A673 (cell line): ENCODE measurements at regions not wholly inside any gene's neighbourhood (a gene's known extent, or its start where the extent isn't known, plus 50 kb on each side); places are given as distances from the start of the nearest gene placed in this dataset.

Experiments used
- BruUV-seq: library from RNA; stranded (reverse); fragments of 400-500 nt; replicated peaks from 2 replicates; lab custom pipeline; 2021; lab: Mats Ljungman, UMichigan
- CTCF ChIA-PET: fragments of 300-600 bp; sonication (Branson Sonifier 250); formaldehyde crosslinking; loops from one replicate; lab custom pipeline; 2022; ENCODE audit warnings: antibody characterized with exemption; lab: Charles Lee
- POLR2A ChIA-PET: fragments of 300-600 bp; sonication (Branson Sonifier 250); formaldehyde crosslinking; loops from one replicate; lab custom pipeline; 2022; ENCODE audit warnings: antibody characterized with exemption; ENCODE audit not compliant: low non-redundant PET; lab: Charles Lee
- DNase-seq: peaks from one replicate; pipeline ENCODE4 v3.0.0-alpha.2; 2015; ENCODE audit warnings: low spot score
- H3K27ac ChIP-seq: fragments of 200-600 bp; sonication (generic); 2 replicates; pipeline ENCODE4 v1.5.1; 2016; ENCODE audit warnings: mixed run types, low read depth, mild to moderate bottlenecking, mixed read lengths, antibody characterized with exemption, low read length; ENCODE audit not compliant: poor library complexity, severe bottlenecking
- H3K27me3 ChIP-seq: fragments of 200-600 bp; sonication (generic); replicated peaks from 2 replicates; pipeline ENCODE4 v1.6.1; 2017; ENCODE audit warnings: mixed run types, low read depth, mild to moderate bottlenecking, mixed read lengths, antibody characterized with exemption, low read length; ENCODE audit not compliant: insufficient read depth, poor library complexity
- H3K36me3 ChIP-seq: fragments of 200-600 bp; sonication (generic); 2 replicates; pipeline ENCODE4 v1.6.1; 2016; ENCODE audit warnings: mixed run types, mild to moderate bottlenecking, mixed read lengths, antibody characterized with exemption, low read length; ENCODE audit not compliant: insufficient read depth, poor library complexity, severe bottlenecking
- H3K4me1 ChIP-seq: fragments of 200-600 bp; sonication (generic); 2 replicates; pipeline ENCODE4 v1.6.1; 2017; ENCODE audit warnings: mixed run types, mild to moderate bottlenecking, mixed read lengths, antibody characterized with exemption, low read length; ENCODE audit not compliant: insufficient read depth, poor library complexity, severe bottlenecking
- H3K4me3 ChIP-seq: fragments of 200-600 bp; sonication (generic); 2 replicates; pipeline ENCODE4 v1.5.1; 2016; ENCODE audit warnings: low read depth, mixed run types, mild to moderate bottlenecking, mixed read lengths, low read length; ENCODE audit not compliant: poor library complexity, severe bottlenecking
- H3K9me3 ChIP-seq: fragments of 200-600 bp; sonication (generic); 2 replicates; pipeline ENCODE4 v1.6.1; 2016; ENCODE audit warnings: mixed run types, low read depth, mild to moderate bottlenecking, mixed read lengths, antibody characterized with exemption, low read length; ENCODE audit not compliant: poor library complexity, severe bottlenecking
- CTCF ChIP-seq: fragments of 300-800, 200-600 bp; sonication (generic); conservative IDR thresholded peaks from 2 replicates; pipeline ENCODE4 v1.5.1; 2017; ENCODE audit warnings: low read depth, mild to moderate bottlenecking, antibody characterized with exemption, low read length, moderate library complexity, mixed read lengths
- EZH2 ChIP-seq: fragments of 200-600 bp; sonication (generic); IDR thresholded peaks from 2 replicates; pipeline ENCODE4 v1.6.1; 2017; ENCODE audit warnings: borderline replicate concordance, low read depth, mild to moderate bottlenecking, mixed read lengths, antibody characterized with exemption, low read length; ENCODE audit not compliant: poor library complexity, severe bottlenecking
- intact Hi-C: fragments of 100-400 bp; cut with micrococcal nuclease; formaldehyde crosslinking; loops from one replicate; pipeline ENCODE4 v1.10.0; 2022; ENCODE audit not compliant: unreplicated experiment

GRCh38 chr9:1140057-1140456 is 89.9 kb downstream of the DMRT2 start:
- no peak overlapping the region for H3K4me3 ChIP-seq
- H3K9me3 ChIP-seq: peaks cover 8% of the 10 kb centered on the region
- DNase-seq: no peak
- ChIA-PET CTCF (no interaction called here), POLR2A (no interaction called here)
- H3K27ac ChIP-seq: no peak overlapping the region
- TF ChIP-seq EZH2: no peak
- no peak for TF ChIP-seq CTCF
- no TSS peak for BruUV-seq
- no peaks in the 10 kb centered on the region for H3K36me3 ChIP-seq
- intact Hi-C loops: no loop called here
- H3K27me3 ChIP-seq: no peaks in the 10 kb centered on the region
- H3K4me1 ChIP-seq: no peaks in the 10 kb centered on the region

GRCh38 chr9:1151691-1152090 is 101.5 kb downstream of the DMRT2 start:
- BruUV-seq: no TSS peak
- no peaks in the 10 kb centered on the region for H3K4me1 ChIP-seq
- H3K27ac ChIP-seq: no peak overlapping the region
- H3K9me3 ChIP-seq: no peaks in the 10 kb centered on the region
- no peaks in the 10 kb centered on the region for H3K36me3 ChIP-seq
- POLR2A ChIA-PET: no interaction called here
- no peaks in the 10 kb centered on the region for H3K27me3 ChIP-seq
- DNase-seq: no peak
- CTCF ChIA-PET: no interaction called here
- no peak for TF ChIP-seq CTCF
- no peak for TF ChIP-seq EZH2
- intact Hi-C loops: no loop called here
- no peak overlapping the region for H3K4me3 ChIP-seq

DNA sequence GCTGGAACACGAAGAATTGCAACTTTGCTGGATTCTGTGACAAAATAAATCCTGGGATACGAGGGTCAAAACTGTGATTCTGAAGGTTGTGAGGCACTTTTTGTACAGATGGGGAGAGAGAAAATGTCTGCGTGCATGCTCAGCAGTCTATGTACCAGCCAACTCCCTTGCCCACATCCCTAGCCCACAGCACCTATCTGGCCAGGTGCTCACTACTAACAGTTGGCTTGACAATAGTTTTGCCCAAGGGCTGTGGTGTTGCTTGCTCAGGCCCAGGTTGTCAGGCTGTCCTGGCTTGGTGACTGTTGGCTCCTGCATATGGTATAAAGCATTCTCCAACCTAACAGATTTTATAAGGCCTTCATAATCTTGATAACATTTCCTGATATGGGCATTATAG is 102.0 kb downstream of the DMRT2 start:
- no peaks in the 10 kb centered on the region for H3K36me3 ChIP-seq
- no peaks in the 10 kb centered on the region for H3K27me3 ChIP-seq
- ChIA-PET CTCF (no interaction called here), POLR2A (no interaction called here)
- no peak for DNase-seq
- intact Hi-C loops: no loop called here
- no peak overlapping the region for H3K27ac ChIP-seq
- no peak for TF ChIP-seq EZH2
- TF ChIP-seq CTCF: no peak
- no peak overlapping the region for H3K4me3 ChIP-seq
- H3K4me1 ChIP-seq: no peaks in the 10 kb centered on the region
- no peaks in the 10 kb centered on the region for H3K9me3 ChIP-seq
- no TSS peak for BruUV-seq
